CMK (cell line): ENCODE measurements at regions not wholly inside any gene's neighbourhood (a gene's known extent, or its start where the extent isn't known, plus 50 kb on each side); places are given as distances from the start of the nearest gene placed in this dataset.
"Not testable (repeated sequence)": the region's sequence is repeated elsewhere in the genome, so short reads cannot be mapped to it uniquely, and the experiment has no call there.

Experiments
- DNase-seq: peaks from one replicate; pipeline ENCODE4 v3.0.0-alpha.2; 2010; ENCODE audit warnings: low read depth

DNA sequence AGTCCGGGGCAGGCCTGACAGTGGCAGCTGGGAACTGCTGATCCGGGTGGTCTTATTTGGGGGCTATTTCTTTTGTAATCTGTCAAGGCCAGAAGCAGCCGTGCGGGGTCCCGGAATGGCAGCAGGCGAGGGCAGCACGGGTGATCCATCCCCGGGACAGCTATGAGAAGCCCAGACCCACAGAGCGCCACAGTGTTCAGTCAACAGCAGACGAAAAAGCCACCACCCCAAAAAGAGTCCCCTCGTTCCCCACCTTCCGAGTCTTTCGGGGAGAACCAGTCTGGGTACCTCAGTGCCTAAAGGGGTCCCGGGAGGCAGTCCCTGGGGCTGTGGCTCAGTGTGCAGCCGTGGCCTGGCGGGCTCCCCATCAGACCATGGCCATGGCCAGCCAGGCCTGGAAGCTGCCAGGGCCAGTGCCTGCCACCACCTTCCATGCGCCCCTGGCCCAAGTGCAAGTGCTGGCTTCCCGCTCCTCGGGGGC lies 125.1 kb upstream of the KCTD7 start:
- DNase-seq = no peak

DNA sequence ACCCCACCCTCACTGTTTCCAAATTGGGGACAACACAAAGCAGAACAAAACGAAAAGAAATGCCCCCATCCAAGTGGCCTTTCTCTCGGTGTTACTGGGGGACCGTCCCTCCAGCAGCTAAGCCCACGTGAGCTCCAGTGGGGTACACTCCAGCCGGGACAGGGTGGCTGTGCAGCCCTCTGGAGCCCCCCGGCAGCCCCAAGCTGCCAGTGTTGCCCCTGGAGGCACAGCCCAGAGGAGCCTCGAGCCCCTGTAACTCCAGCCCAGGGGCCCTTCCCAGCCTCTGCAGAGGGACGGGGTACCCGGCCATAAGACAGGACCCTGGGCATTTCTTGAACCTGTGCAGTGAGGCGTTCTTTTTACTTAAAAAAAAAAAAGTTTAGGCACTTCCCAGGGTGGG lies 124.5 kb upstream of the KCTD7 start:
- no peak for DNase-seq

DNA sequence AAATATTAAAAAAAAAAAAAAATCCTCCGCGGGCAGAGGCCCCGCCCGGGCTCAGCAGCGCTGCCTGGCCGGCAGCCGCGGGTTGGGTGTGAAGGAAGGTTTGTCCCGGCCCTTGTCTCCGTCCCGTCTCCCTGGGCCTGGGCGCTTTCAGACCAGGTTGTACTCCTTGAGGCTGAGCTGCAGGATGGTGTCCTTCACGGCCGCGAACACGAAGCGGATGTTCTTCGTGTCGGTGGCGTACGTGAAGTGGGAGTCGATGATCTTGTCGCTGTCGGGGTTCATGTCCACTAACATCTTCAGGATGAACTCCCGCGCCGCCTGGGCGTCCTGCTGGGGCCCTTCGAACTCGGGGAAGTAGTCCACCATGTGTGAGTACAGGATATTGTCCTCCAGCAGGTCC lies 123.7 kb upstream of the KCTD7 start:
- DNase-seq = no peak

DNA sequence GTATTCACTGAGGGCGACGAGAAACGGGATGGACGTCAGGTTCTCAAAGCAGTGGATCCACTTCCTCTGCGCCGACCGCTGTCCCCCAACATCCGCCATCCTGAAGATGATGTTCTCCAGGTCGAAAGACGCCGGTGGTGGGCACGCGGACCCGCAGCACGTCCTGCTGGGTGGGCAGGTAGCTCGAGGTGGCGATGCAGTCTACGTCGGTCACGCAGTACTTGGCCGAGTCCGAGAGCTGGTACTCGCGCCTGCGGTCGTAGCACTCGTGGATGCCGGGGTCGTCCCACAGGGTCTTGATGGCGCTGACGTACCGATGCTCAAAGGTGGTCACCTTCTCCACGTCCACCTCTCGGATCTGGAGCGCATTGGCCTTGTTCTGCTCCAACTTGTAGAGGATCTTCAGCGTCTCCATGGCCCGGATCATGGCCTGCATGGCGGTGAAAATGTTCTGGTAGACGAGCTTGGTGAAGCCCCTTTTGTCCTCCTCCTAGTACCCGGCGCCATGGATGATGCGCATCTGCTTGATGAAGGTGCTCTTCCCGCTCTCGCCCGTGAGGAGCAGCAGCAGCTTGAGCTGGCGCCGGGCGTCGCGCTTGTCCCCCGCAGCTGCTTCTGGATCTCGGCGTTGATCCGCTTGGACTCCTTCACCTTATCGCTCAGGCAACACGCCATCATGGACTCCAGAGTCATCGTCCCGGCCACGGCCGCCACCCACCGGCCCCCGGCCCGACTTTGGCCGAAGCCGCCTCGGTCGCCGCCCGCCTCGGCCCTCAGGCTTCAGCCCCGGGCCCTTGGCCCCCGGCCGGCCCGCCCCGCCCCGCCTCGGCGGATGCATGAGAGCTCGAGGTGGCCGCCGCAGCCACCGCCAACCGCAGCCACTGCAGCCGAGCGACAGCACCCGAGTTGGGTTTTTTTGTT lies 122.9 kb upstream of the KCTD7 start:
- no peak for DNase-seq

DNA sequence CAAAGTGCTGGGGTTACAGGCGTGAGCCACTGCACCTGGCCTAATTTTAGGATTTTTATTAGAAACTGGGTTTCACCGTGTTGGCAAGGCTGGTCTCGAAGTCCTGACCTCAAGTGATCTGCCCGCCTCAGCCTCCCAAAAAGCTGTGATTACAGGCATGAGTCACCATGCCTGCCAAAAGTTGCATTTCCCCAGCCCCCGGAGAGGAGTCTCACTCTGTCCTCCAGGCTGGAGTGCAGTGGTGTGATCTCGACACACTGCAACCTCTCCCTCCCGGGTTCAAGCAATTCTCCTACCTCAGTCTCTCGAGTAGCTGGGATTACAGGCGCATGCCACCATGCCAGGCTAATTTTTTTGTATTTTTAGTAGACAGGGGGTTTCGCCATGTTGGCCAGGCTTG lies 122.0 kb upstream of the KCTD7 start:
- not testable (repeated sequence) for DNase-seq

DNA sequence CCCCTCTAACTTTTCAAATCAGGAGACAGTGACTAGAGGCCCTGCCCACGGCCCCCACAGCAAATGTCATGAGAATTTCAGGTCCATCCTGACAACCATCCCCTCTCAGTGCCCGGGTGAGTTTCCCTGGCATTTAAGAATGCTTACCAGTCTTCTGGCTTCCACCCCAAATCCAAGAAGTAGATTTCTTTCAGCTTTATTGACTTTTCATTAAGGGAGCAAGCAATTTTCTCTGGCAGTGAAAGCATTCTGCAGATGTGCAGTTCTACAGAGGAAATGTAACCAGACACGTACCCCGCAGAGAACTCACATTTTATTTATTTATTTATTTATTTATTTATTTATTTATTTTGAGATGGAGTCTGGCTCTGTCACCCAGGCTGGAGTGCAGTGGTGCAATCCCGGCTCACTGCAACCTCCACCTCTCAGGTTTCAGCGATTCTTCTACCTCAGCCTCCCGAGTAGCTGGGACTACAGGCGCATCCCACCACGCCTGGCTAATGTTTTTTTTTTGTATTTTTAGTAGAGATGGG lies 120.9 kb upstream of the KCTD7 start:
- DNase-seq = no peak

DNA sequence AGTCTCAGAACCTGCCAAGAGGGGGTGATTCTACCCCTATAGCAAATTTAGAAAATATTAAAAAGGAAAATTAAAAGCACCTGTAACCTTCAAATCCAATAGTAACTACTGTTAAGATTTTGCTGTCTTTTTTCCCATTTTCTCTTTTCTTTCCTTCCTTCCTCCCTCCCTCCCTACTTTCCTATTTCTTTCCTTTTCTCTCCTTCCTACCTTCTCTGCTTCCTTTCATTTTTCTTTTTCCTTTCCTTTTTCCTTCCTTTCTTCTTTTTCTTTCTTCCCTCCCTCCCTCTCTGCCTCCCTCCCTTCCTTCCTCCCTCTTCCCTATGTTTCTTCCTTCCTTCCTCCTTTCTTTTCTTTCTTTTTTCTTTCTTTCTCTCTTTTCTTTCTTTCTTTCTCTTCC lies 120.2 kb upstream of the KCTD7 start:
- no peak for DNase-seq

DNA sequence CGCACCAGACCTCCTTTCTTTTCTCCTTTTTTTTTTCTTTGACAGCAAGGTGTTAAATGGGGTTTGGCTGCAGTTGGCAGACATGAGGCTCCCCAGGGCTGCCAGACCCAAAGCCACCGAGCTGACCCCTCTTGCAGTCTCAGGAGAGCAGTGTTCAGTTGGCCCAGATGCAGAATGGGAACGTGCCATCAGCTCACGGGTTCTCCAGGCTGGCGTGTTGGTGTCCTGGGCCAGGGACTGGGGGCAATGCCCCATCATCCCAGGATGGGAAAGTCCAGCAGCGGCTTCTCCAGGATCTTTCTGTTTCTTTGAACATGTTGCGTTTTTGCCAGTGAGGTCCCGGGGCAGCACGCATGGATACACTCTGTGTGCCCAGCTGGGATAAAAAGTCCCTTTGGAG lies 114.6 kb upstream of the KCTD7 start:
- no peak for DNase-seq

DNA sequence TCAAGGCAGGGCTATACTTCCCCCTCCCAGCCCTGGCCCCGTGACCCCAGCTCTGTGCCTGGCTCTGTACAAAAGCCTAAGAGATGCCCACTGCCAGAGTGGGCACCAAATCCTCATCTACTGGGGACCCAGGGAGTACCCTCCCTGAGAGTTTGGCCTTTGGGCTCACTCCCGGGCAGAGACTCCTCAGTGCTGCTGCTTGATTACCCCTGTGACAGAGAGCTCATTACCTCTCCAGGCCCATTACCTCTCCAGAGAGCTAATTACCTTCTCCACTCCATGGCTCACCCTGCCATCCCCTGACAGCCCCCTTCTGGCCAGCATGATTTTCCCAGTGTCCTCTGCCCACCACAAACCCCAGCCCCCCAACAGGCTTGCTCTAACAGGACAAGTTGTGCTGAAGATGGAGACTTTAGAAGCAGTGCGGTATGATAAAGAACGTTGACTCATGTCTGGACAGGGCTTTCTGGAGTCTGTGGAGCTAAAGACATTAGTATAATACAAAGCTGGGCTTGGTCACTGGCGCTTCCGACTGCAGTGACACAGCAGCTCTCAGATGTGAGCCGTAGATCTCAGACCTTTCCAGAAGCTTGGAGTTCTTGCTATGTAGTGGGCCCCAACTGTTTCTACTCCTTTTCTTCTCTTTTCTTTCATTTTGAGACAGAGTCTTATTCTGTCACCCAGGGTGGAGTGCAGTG lies 111.3 kb upstream of the KCTD7 start:
- DNase-seq = no peak

DNA sequence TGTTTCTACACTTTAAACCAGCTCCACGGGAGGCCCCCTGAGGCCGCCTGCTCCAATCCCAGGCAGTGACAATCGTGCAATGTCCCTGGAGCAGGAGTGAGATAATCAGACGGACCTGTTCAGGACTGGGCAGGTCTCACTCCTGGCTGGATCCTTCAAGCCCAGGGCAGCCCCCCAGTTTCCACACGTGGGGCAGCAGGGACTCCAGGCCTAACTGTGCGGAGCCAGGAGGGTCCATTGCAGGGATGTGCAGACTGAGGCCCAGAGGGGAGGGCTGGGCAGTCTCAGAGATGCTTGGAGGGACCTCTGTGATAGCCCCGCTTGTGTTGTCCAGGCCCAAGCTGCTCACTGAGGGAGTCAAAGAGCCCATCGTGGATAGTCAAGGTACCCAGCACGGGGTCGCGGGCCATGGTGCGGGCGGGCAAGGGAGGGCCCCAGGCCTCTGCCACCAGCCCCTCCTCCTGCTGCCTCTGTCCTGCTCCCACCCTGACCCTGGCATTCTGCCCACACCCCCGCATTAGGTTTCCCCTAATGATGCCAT lies 110.5 kb upstream of the KCTD7 start:
- DNase-seq = no peak

DNA sequence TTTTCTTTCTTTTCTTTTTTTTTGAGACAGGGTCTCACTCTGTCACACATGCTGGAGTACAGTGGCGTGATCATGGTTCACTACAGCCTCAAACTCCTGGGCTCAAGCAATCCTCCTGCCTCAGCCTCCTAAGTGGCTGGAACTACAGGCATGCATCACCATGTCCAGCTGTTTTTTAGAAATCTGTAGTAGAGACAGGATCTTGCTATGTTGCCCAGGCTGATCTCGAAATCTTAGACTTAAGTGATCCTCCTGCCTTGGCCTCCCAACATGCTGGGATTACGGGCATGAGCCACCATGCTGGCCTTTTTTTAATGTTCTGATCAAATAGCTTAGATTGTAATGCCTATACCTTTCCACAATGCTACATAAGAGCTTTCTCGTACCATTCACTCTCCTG lies 107.0 kb upstream of the KCTD7 start:
- DNase-seq = no peak

DNA sequence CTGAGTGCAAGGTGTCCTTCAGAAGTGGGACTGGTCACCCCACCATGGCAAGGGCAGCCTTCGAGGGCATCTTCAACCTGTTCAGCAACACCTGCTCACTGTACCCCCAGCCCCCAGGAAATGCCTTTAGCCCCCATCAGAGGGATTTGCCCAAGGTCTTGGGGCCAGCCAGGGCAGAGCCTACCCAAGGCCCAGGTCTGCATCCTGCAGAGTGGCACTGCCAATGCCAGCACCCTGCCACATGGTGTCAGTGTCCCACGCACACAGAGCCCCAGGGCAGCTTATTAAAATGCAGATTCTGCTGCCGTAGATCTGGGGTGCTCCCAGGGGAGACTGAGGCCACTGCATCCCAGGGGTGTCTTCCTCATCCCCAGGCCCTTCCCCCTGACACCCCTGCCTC lies 106.2 kb upstream of the KCTD7 start:
- DNase-seq = no peak

DNA sequence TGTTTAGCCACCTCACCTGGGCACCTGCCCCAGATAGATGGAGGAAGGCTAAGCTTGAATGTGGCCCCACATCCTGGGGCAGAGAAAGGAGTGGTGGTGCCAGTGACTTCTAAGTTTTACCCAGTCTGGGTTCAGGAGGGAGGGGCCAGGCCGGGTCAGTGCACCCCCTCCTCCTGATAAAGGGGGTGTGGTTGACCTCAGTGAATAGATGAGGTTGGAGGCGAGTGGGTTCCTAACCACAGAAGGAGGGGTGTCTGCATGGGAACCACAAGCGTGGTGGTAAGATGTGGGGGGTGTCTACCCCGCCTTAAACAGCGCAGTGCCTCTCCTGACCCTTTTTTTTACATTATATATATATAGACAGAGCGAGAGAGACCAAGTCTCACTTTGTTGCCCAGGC lies 105.3 kb upstream of the KCTD7 start:
- no peak for DNase-seq

DNA sequence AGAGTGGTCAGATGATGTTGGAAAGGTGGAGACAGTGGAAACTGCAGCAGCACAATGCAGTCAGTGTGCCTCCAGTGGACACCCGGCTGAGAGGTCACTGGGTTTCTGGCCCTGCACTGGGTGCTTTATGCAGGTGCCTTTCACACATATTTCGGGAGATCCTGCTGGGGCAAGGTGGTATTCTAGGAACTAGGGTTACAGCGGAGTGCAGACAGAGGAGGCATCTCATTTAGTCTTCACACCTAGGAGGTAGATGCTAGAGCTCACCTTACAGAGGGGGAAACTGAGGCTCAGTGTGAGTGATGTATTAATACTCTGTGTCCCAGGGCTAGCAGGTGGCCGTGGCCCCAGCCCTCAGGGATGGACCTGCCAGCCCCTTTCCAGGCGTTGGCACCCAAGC lies 103.9 kb upstream of the KCTD7 start:
- DNase-seq = no peak

DNA sequence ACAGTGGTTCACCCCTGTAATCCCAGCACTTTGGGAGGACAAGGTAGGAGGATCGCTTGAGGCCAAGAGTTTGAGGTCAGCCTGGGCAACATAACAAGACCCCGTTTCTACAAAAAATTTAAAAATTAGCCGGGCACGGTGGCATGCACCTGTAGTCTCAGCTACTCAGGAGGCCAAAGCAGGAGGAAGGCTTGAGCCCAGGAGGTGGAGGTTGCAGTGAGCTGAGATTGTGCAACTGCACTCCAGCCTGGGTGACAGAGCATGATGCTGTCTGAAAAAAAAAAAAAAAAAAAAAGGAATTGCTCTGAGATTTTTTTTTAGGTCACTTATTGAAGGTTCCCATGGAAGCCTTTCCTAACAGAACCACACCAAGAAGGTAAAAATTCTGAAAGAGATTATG lies 101.9 kb upstream of the KCTD7 start:
- not testable (repeated sequence) for DNase-seq

DNA sequence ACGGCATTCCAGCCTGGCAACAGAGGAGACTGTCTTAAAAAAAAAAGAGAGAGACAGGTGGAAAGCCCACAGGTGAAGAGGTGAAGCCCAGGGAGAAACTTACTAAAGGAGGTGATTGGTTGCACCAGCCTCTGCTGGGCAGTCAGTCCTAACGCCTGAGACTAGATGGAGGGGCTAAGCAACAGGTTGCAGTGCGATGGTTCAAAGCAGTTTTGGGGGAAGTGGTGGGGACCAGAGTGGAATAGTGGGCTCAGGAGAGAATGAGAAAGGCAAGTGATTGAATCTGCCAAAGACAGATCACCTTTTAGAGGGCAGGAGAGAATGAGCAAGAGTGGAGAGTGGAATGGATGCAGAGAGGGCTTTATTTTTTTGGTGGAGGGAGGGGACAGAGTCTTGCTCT lies 100.0 kb upstream of the KCTD7 start:
- DNase-seq = no peak

DNA sequence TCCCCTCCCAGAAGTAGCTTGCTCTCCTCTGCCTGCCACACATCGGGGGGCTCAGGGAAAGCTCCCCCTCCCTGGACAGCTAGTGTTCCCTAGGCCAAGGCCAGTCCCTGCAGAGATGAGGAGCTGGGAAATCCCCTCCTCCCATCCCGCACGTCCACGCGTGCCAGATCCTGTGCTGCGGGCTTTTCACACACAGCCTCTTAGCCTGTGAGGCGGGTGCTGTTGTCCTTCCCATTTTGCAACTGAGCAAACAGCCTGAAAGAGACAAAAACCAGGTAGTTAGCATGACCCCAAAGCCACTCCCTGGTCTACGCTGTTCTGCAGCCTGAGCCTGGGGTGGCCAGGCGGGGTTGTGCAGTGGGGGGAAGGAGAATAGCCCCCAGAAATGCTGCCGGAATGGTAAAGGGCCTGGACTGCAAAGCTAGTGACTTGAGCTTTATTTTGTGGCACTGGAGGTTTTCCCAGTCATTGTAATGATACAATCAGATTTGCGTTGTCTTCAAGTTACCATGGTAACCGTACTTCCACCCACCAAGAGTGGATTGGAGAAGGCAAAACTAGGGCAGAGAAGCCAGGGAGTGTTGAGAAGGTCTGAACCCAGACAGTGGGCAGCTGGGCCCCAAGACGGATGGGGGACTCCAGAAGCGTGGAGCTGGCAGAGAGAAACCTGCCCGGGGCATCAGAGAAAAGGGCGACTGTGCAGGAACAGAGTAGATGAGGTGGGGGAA lies 98.6 kb upstream of the KCTD7 start:
- no peak for DNase-seq

DNA sequence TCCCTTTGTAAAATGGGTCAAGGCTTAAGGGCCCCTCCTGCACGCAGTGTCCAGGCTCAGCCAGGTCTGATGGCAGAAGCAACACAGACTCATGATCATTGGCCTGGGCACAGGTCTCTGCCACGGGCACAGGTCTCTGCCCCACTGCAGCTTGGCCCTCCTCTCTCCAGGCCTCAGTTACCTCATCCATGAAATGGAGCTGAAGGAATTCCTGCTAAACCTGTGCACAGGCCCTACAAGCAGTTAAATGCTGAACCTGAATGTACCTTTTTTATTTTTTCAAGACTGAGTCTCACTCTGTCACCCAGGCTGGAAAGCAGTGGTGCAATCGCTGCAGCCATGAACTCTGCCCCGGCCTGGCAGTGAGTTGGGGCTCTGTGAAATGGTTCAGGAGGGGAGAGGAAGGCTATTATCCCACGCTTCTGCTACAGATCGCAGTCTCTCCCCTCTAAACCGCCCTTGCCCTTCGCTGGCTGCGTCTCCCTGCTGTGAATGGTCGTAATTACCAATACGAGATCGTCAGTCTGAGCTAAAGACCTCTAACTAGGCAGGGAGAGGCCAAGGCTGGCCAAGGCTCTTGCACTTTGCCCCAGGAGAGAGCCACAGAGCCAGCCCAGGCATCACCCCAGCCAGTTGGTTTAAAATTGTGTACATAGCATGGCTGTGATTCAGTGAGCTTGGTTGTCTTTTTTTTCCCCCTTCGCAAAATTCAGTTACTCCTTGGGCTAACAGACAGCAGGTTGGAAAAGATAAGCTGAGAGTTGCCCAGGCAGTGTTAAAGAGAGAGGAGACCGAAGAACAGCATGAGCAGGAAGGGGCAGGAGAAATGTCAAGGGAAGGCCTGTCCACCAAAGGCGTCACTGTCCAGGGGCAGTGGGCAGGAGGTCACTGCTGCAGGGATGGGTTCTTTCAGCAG lies 93.0 kb upstream of the KCTD7 start:
- DNase-seq = no peak

DNA sequence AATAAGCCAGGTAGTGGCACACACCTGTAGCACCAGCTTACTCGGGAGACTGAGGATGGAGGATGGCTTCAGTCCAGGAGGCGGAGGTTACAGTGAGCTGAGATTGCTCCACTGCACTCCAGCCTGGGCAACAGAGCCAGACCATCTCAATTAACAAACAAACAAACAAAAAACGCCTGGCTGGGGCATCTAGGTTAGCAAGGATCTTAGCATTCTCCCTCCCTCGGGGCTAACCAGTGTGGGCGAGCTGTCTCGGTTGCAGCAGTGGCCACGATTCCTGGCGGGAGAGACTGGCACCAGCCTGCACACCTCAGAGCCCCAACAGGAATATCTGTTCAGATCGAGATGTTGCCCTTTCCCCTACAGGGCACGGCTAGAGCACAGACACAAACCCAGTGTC lies 91.3 kb upstream of the KCTD7 start:
- DNase-seq = no peak

DNA sequence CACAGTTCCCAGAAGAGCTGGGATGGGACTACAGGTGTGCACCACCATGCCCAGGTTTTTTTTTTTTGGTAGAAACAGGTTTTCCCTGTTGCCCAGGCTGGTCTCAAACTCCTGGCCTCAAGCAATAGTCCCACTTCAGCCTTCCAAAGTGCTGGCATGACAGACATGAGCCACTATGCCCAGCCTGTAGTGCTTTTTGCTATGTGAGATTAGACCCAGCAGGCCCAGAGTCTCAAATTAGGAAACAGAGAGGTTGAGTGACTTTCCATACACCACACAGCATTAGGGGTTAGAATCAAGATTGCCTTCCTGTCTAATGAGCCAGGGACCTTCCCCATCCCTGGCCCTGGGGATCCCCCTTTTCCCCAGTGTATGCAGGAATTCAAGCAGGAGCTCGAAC lies 90.8 kb upstream of the KCTD7 start:
- no peak for DNase-seq

DNA sequence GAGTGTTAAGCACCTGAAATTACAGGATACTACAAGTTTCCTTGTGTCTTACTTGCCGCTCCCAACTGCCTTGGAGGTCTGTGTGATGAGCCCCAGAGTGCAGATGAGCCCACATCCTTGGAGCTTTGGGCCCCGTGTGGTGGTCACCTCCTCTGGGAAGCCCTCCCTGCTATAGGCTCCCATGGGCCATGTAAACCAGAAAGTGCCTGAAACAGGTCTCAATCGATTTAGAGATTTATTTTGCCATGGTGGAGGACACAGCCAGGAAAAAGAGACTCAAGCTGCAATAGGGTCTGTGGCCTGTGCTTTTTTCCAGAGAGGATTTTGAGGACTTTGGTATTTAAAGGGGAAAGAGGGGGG lies 89.4 kb upstream of the KCTD7 start:
- DNase-seq = no peak
